ENCODE measurements at regions not wholly inside any gene's neighbourhood (a gene's known extent, or its start where the extent isn't known, plus 50 kb on each side); places are given as distances from the start of the nearest gene placed in this dataset.

GRCh38 chr13:65784088-65784816 is 1445.9 kb downstream of the PCDH9 start:
- no peaks in the 10 kb centered on the region for H3K36me3 Mint-ChIP-seq (ENCODE audit: low read depth)
- no peak overlapping the region for H3K4me3 ChIP-seq
- H3K4me1 Mint-ChIP-seq: no peaks in the 10 kb centered on the region
- H3K9me2 ChIP-seq (ENCODE audit: insufficient read depth): no peaks in the 10 kb centered on the region
- H3K27me3 Mint-ChIP-seq (ENCODE audit: insufficient read depth, low read depth, poor library complexity): no peaks in the 10 kb centered on the region
- H3K4me3 Mint-ChIP-seq: no peak overlapping the region
- no peak overlapping the region for H2AFZ ChIP-seq
- no peak overlapping the region for H3K27ac ChIP-seq (ENCODE audit: low read depth)
- no peaks in the 10 kb centered on the region for H3K9me3 Mint-ChIP-seq
- ATAC-seq (no peak), DNase-seq (ENCODE audit: low spot score) (no peak)
- H3K4me1 ChIP-seq (ENCODE audit: insufficient read depth): no peaks in the 10 kb centered on the region
- no peak for TF ChIP-seq JUNB (IDR thresholded peaks at IDR 0.05; ENCODE audit: unreplicated experiment)
- no peak overlapping the region for H3K27ac Mint-ChIP-seq
- no peaks in the 10 kb centered on the region for H3K27me3 ChIP-seq (ENCODE audit: insufficient read depth)
- no peaks in the 10 kb centered on the region for H4K20me1 ChIP-seq (replicated peaks; ENCODE audit: insufficient read depth)
- H3K4me2 ChIP-seq: no peak overlapping the region
- no peaks in the 10 kb centered on the region for H3K36me3 ChIP-seq (ENCODE audit: insufficient read depth)
- H3F3A ChIP-seq (replicated peaks; ENCODE audit: low read depth): no peaks in the 10 kb centered on the region
- H3K79me2 ChIP-seq (replicated peaks; ENCODE audit: insufficient read depth): no peaks in the 10 kb centered on the region

- Mint-ChIP-seq H3K27me3 (ENCODE audit: insufficient read depth, low read depth, poor library complexity) (no peaks in the 10 kb centered on the region), H3K36me3 (ENCODE audit: low read depth) (no peaks in the 10 kb centered on the region), H3K27ac (no peak overlapping the region), H3K4me1 (no peaks in the 10 kb centered on the region), H3K9me3 (peaks cover 2% of the 10 kb centered on the region; the same call in 2 of the 3 replicates), H3K4me3 (no peak overlapping the region)
- no peaks in the 10 kb centered on the region for H3K4me1 ChIP-seq (ENCODE audit: insufficient read depth)
- no peak overlapping the region for H3K4me2 ChIP-seq
- no peaks in the 10 kb centered on the region for H4K20me1 ChIP-seq (replicated peaks; ENCODE audit: insufficient read depth)
- no peaks in the 10 kb centered on the region for H3K9me2 ChIP-seq (ENCODE audit: insufficient read depth)
- DNase-seq (ENCODE audit: low spot score) (no peak), ATAC-seq (no peak)
- H3K27ac ChIP-seq (ENCODE audit: low read depth): no peak overlapping the region
- no peak overlapping the region for H3K4me3 ChIP-seq
- H3K27me3 ChIP-seq (ENCODE audit: insufficient read depth): no peaks in the 10 kb centered on the region
- TF ChIP-seq CTCF (conservative IDR thresholded peaks at IDR 0.05; ENCODE audit: low read depth in 2 of 2) (no peak), ZNF114 (CRISPR knock-in tag; IDR thresholded peaks at IDR 0.05) (no peak), EZH2phosphoT487 (IDR thresholded peaks at IDR 0.05; ENCODE audit: unreplicated experiment) (no peak), ZNF462 (CRISPR knock-in tag; IDR thresholded peaks at IDR 0.05) (no peak), EZH2 (IDR thresholded peaks at IDR 0.05; ENCODE audit: low read depth, unreplicated experiment) (no peak), POLR2AphosphoS5 (IDR thresholded peaks at IDR 0.05; ENCODE audit: low read depth) (no peak), JUNB (IDR thresholded peaks at IDR 0.05; ENCODE audit: unreplicated experiment) (no peak), STAT1 (IDR thresholded peaks at IDR 0.05; ENCODE audit: unreplicated experiment) (no peak), ZNF331 (CRISPR knock-in tag; IDR thresholded peaks at IDR 0.05; ENCODE audit: low read depth) (no peak), CREB1 (CRISPR knock-in tag; IDR thresholded peaks at IDR 0.05; ENCODE audit: low read depth) (no peak)
- H3K79me2 ChIP-seq (replicated peaks; ENCODE audit: insufficient read depth): no peaks in the 10 kb centered on the region
- no peaks in the 10 kb centered on the region for H3K36me3 ChIP-seq (ENCODE audit: insufficient read depth)
- H2AFZ ChIP-seq: no peak overlapping the region
- H3F3A ChIP-seq (replicated peaks; ENCODE audit: low read depth): no peaks in the 10 kb centered on the region
Observed at GRCh38 chr13:65783383-65783782, 1446.8 kb downstream of the PCDH9 start.

Data from GM23338 (cell line).